SK-N-MC (cell line): ENCODE measurements at regions not wholly inside any gene's neighbourhood (a gene's known extent, or its start where the extent isn't known, plus 50 kb on each side); places are given as distances from the start of the nearest gene placed in this dataset.

ENCODE experiments used
- EZH2 ChIP-seq: fragments of 200-600 bp; sonication (generic); IDR thresholded peaks from one replicate; pipeline ENCODE4 v1.6.1; 2017; ENCODE audit warnings: antibody characterized with exemption
- POLR2AphosphoS5 ChIP-seq: IDR thresholded peaks from 2 replicates; pipeline ENCODE4 v1.6.1; 2012; ENCODE audit warnings: mild to moderate bottlenecking, low read depth, low read length, borderline replicate concordance

DNA sequence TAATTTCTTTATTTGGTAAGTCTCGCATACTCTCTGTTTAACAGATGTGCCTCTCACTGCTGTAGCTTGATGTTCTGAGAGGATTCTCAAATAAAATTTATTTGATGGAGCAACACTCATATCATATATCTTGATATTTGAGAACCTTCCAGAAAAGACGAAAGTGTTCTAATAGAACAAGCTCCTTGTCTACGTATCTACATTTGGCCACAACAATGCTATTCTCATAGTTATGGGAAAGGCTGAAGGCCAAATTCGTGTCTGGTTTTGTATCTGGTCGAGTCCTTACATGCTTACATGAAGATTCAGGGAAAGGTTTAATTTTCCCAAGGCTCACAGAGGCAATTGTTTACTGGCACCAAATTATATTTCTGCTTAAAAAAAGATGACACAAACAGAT, 186.7 kb upstream of the SLC38A2 start:
- TF ChIP-seq EZH2 (no peak), POLR2AphosphoS5 (no peak)
